NOMO-1 (cell line): ENCODE measurements at regions not wholly inside any gene's neighbourhood (a gene's known extent, or its start where the extent isn't known, plus 50 kb on each side); places are given as distances from the start of the nearest gene placed in this dataset.

Experiments used
- DNase-seq, 2 experiments: peaks; one replicate each; lab custom pipeline; 2025; ENCODE audit not compliant: unreplicated experiment in 2 of 2; lab: John Stamatoyannopoulos, UW

GRCh38 chr7:120108376-120108775 is 164.6 kb upstream of the KCND2 start:
- no peak for DNase-seq

- no peak for DNase-seq
Observed at GRCh38 chr7:120110169-120110568, 162.8 kb upstream of the KCND2 start.

- DNase-seq = no peak
Observed at GRCh38 chr7:120114626-120115025, 158.3 kb upstream of the KCND2 start.

- no peak for DNase-seq
Observed at GRCh38 chr7:120123528-120123927, 149.4 kb upstream of the KCND2 start.

- no peak for DNase-seq
Observed at GRCh38 chr7:120131096-120131839, 141.7 kb upstream of the KCND2 start.

GRCh38 chr7:120138497-120138896 is 134.5 kb upstream of the KCND2 start:
- DNase-seq = no peak

- no peak for DNase-seq
Observed at GRCh38 chr7:120156476-120156875, 116.5 kb upstream of the KCND2 start.

- DNase-seq = no peak
Observed at GRCh38 chr7:120160166-120160565, 112.8 kb upstream of the KCND2 start.

GRCh38 chr7:120163449-120163848 is 109.5 kb upstream of the KCND2 start:
- DNase-seq = no peak

- DNase-seq = no peak
Observed at GRCh38 chr7:120165227-120165626, 107.7 kb upstream of the KCND2 start.

GRCh38 chr7:120168066-120168465 is 104.9 kb upstream of the KCND2 start:
- DNase-seq = no peak

GRCh38 chr7:120169996-120170783 is 102.8 kb upstream of the KCND2 start:
- no peak for DNase-seq

- no peak for DNase-seq
Observed at GRCh38 chr7:120170834-120171233, 102.1 kb upstream of the KCND2 start.

- DNase-seq = no peak
Observed at GRCh38 chr7:120171406-120171805, 101.6 kb upstream of the KCND2 start.

- DNase-seq = no peak
Observed at GRCh38 chr7:120180221-120180620, 92.8 kb upstream of the KCND2 start.

GRCh38 chr7:120181499-120181898 is 91.5 kb upstream of the KCND2 start:
- DNase-seq = no peak

GRCh38 chr7:120184866-120185265 is 88.1 kb upstream of the KCND2 start:
- no peak for DNase-seq

GRCh38 chr7:120185940-120186682 is 86.9 kb upstream of the KCND2 start:
- DNase-seq = no peak

GRCh38 chr7:120186688-120187087 is 86.3 kb upstream of the KCND2 start:
- no peak for DNase-seq

GRCh38 chr7:120189623-120190022 is 83.4 kb upstream of the KCND2 start:
- no peak for DNase-seq

GRCh38 chr7:120190109-120190508 is 82.9 kb upstream of the KCND2 start:
- DNase-seq = no peak
